ENCODE measurements at regions not wholly inside any gene's neighbourhood (a gene's known extent, or its start where the extent isn't known, plus 50 kb on each side); places are given as distances from the start of the nearest gene placed in this dataset.

GRCh38 chr2:223114170-223114569 lies 62.2 kb downstream of the KCNE4 start:
- TF ChIP-seq CTCF (conservative IDR thresholded peaks at IDR 0.05; ENCODE audit: low read depth, low read length) (no peak), EZH2phosphoT487 (IDR thresholded peaks at IDR 0.05; ENCODE audit: borderline replicate concordance, low read length) (no peak), EZH2 (IDR thresholded peaks at IDR 0.05; ENCODE audit: low read length, unreplicated experiment) (no peak)

Data from PC-3 (cell line).